NCI-H82 (cell line): ENCODE measurements at regions not wholly inside any gene's neighbourhood (a gene's known extent, or its start where the extent isn't known, plus 50 kb on each side); places are given as distances from the start of the nearest gene placed in this dataset.

Experiments used
- DNase-seq: peaks from one replicate; lab custom pipeline; 2025; lab: John Stamatoyannopoulos, UW

GRCh38 chr1:57633881-57634280 lies 210.0 kb upstream of the DAB1 start:
- DNase-seq: no peak

- DNase-seq: no peak
These were observed 209.2 kb upstream of the DAB1 start for GRCh38 chr1:57633056-57633455.

- no peak for DNase-seq
These were observed 208.5 kb upstream of the DAB1 start for GRCh38 chr1:57632401-57632800.

- no peak for DNase-seq
These were observed 203.8 kb upstream of the DAB1 start for GRCh38 chr1:57627612-57628011.

GRCh38 chr1:57623791-57624538 lies 200.1 kb upstream of the DAB1 start:
- DNase-seq: no peak

GRCh38 chr1:57623039-57623790 lies 199.4 kb upstream of the DAB1 start:
- no peak for DNase-seq

- no peak for DNase-seq
These were observed 197.9 kb upstream of the DAB1 start for GRCh38 chr1:57621776-57622175.

- peak; percentile 93 for DNase-seq
These were observed 196.7 kb upstream of the DAB1 start for GRCh38 chr1:57620605-57621004.

- DNase-seq: no peak
These were observed 193.1 kb upstream of the DAB1 start for GRCh38 chr1:57616921-57617320.

GRCh38 chr1:57615956-57616355 lies 192.1 kb upstream of the DAB1 start:
- DNase-seq: no peak

- no peak for DNase-seq
These were observed 189.0 kb upstream of the DAB1 start for GRCh38 chr1:57612833-57613232.

- no peak for DNase-seq
These were observed 182.1 kb upstream of the DAB1 start for GRCh38 chr1:57605933-57606332.

- no peak for DNase-seq
These were observed 179.8 kb upstream of the DAB1 start for GRCh38 chr1:57603696-57604095.

GRCh38 chr1:57600424-57600823 lies 176.6 kb upstream of the DAB1 start:
- no peak for DNase-seq

- DNase-seq: no peak
These were observed 175.6 kb upstream of the DAB1 start for GRCh38 chr1:57599236-57599994.

- no peak for DNase-seq
These were observed 173.2 kb upstream of the DAB1 start for GRCh38 chr1:57597036-57597435.

- DNase-seq: no peak
These were observed 170.1 kb upstream of the DAB1 start for GRCh38 chr1:57594002-57594401.

GRCh38 chr1:57591842-57592241 lies 168.0 kb upstream of the DAB1 start:
- DNase-seq: peak; percentile 95

- no peak for DNase-seq
These were observed 167.1 kb upstream of the DAB1 start for GRCh38 chr1:57590978-57591377.

GRCh38 chr1:57586842-57587241 lies 163.0 kb upstream of the DAB1 start:
- no peak for DNase-seq

GRCh38 chr1:57578680-57579079 lies 154.8 kb upstream of the DAB1 start:
- no peak for DNase-seq

GRCh38 chr1:57578099-57578498 lies 154.2 kb upstream of the DAB1 start:
- DNase-seq: peak; percentile 63

- DNase-seq: peak; percentile 94
These were observed 152.9 kb upstream of the DAB1 start for GRCh38 chr1:57576756-57577155.
